H1 (cell line): ENCODE measurements at regions not wholly inside any gene's neighbourhood (a gene's known extent, or its start where the extent isn't known, plus 50 kb on each side); places are given as distances from the start of the nearest gene placed in this dataset.

Source experiments
- ASH2L ChIP-seq: fragments of 200-600, 300-600 bp; sonication (generic); IDR thresholded peaks from one replicate; pipeline ENCODE4 v1.7.1; 2017; ENCODE audit warnings: low read length
- BACH1 ChIP-seq: IDR thresholded peaks from 2 replicates; pipeline ENCODE4 v1.6.1; 2012; ENCODE audit warnings: low read length, improper control_type of control experiment
- BCL11A ChIP-seq, 2 experiments: IDR thresholded peaks; one replicate each; pipeline ENCODE4 v1.6.1; 2011; ENCODE audit warnings: low read depth in 2 of 2, low read length in 2 of 2, mild to moderate bottlenecking in 2 of 2
- CEBPB ChIP-seq: IDR thresholded peaks from 2 replicates; pipeline ENCODE4 v1.6.1; 2012; ENCODE audit warnings: low read depth, low read length
- CREB1 ChIP-seq: IDR thresholded peaks from 2 replicates; pipeline ENCODE4 v1.6.1; 2012; ENCODE audit warnings: inconsistent platforms
- CTCF ChIP-seq, 3 experiments: IDR thresholded peaks; 1 replicate in 2 of 3; 2 replicates in 1 of 3; pipeline versions ENCODE4 v1.5.1 to v1.6.1; 2011; ENCODE audit warnings: low read length in 3 of 3, mild to moderate bottlenecking in 3 of 3, inconsistent platforms in 2 of 3, low read depth in 1 of 3, moderate library complexity in 1 of 3; ENCODE audit not compliant: insufficient read depth in 1 of 3; ENCODE audit errors: control extremely low read depth in 1 of 3
- EGR1 ChIP-seq: IDR thresholded peaks from 2 replicates; pipeline ENCODE4 v1.6.1; 2011; ENCODE audit warnings: low read depth, low read length, borderline replicate concordance
- JUN ChIP-seq: IDR thresholded peaks from 2 replicates; pipeline ENCODE4 v1.6.1; 2011; ENCODE audit warnings: low read depth, mild to moderate bottlenecking, improper control_type of control experiment, low read length
- JUND ChIP-seq: IDR thresholded peaks from 2 replicates; pipeline ENCODE4 v1.6.1; 2011; ENCODE audit warnings: mild to moderate bottlenecking, improper control_type of control experiment, low read length
- MAFK ChIP-seq: IDR thresholded peaks from 2 replicates; pipeline ENCODE4 v1.6.1; 2012; ENCODE audit warnings: low read depth, mild to moderate bottlenecking, improper control_type of control experiment, low read length
- MAX ChIP-seq: IDR thresholded peaks from 2 replicates; pipeline ENCODE4 v1.6.1; 2012; ENCODE audit warnings: inconsistent platforms
- NANOG ChIP-seq: IDR thresholded peaks from 2 replicates; pipeline ENCODE4 v1.6.1; 2011; ENCODE audit warnings: low read length, low read depth, mild to moderate bottlenecking, inconsistent platforms; ENCODE audit not compliant: insufficient read depth, poor library complexity, severe bottlenecking
- NRF1 ChIP-seq: IDR thresholded peaks from 2 replicates; pipeline ENCODE4 v1.6.1; 2011; ENCODE audit warnings: mild to moderate bottlenecking, low read depth, low read length, improper control_type of control experiment
- PHF8 ChIP-seq: fragments of 200-600 bp; sonication (generic); conservative IDR thresholded peaks from 2 replicates; pipeline ENCODE4 v1.7.1; 2012; ENCODE audit warnings: low read depth, mild to moderate bottlenecking, inconsistent platforms, low read length, moderate library complexity
- POLR2A ChIP-seq, 2 experiments: IDR thresholded peaks; 1 replicate in 1 of 2; 2 replicates in 1 of 2; pipeline ENCODE4 v1.6.1; 2011; ENCODE audit warnings: low read depth in 2 of 2, low read length in 2 of 2, mild to moderate bottlenecking in 2 of 2; ENCODE audit errors: control extremely low read depth in 1 of 2
- POLR2AphosphoS5 ChIP-seq: IDR thresholded peaks from 2 replicates; pipeline ENCODE4 v1.6.1; 2011; ENCODE audit warnings: low read depth, low read length
- RBBP5 ChIP-seq: IDR thresholded peaks from 2 replicates; pipeline ENCODE4 v1.7.1; 2012; ENCODE audit warnings: low read depth, mild to moderate bottlenecking, inconsistent platforms, low read length, moderate library complexity, borderline replicate concordance
- RFX5 ChIP-seq: IDR thresholded peaks from 2 replicates; pipeline ENCODE4 v1.6.1; 2011; ENCODE audit warnings: low read depth, low read length, improper control_type of control experiment, borderline replicate concordance
- SIRT6 ChIP-seq: IDR thresholded peaks from one replicate; pipeline ENCODE4 v1.7.1; 2012; ENCODE audit warnings: low read length, inconsistent platforms
- SIX5 ChIP-seq: IDR thresholded peaks from 2 replicates; pipeline ENCODE4 v1.6.1; 2011; ENCODE audit warnings: mild to moderate bottlenecking, low read depth, low read length
- SP2 ChIP-seq: IDR thresholded peaks from 2 replicates; pipeline ENCODE4 v1.6.1; 2012; ENCODE audit warnings: mild to moderate bottlenecking, low read length, inconsistent platforms
- SRF ChIP-seq: IDR thresholded peaks from 2 replicates; pipeline ENCODE4 v1.6.1; 2011; ENCODE audit warnings: mild to moderate bottlenecking, low read depth, low read length, moderate library complexity
- SUZ12 ChIP-seq: fragments of 200-600 bp; sonication (generic); IDR thresholded peaks from 2 replicates; pipeline ENCODE4 v1.6.1; 2012; ENCODE audit warnings: mild to moderate bottlenecking, inconsistent platforms, low read length, moderate library complexity, mixed read lengths
- TAF7 ChIP-seq: optimal IDR thresholded peaks from 2 replicates; pipeline ENCODE3; 2011; ENCODE audit warnings: low read depth, mild to moderate bottlenecking, inconsistent platforms, low read length, moderate library complexity, borderline replicate concordance
- TEAD4 ChIP-seq: IDR thresholded peaks from 2 replicates; pipeline ENCODE4 v1.6.1; 2012; ENCODE audit warnings: low read depth, low read length, inconsistent platforms, mixed read lengths
- YY1 ChIP-seq: IDR thresholded peaks from 2 replicates; pipeline ENCODE4 v1.6.1; 2011; ENCODE audit warnings: low read depth, mild to moderate bottlenecking, low read length
- ZNF274 ChIP-seq: IDR thresholded peaks from 2 replicates; pipeline ENCODE4 v1.7.0; 2012; ENCODE audit warnings: low read length, borderline replicate concordance; ENCODE audit errors: extremely low read depth

GRCh38 chr1:237962985-237963384, 72.3 kb upstream of the ZP4 start (continued):
- TF ChIP-seq SIX5 (no peak), TAF7 (no peak), SP2 (no peak), PHF8 (no peak), CREB1 (no peak), POLR2A (IDR thresholded peaks at IDR 0.05; ENCODE audit: control extremely low read depth in 1 of 2, low read depth in 2 of 2, low read length in 2 of 2) (no peak), JUND (no peak), YY1 (peak; percentile 85), NANOG (no peak), SIRT6 (no peak), RFX5 (no peak), POLR2AphosphoS5 (no peak), SUZ12 (no peak), ASH2L (peak; percentile 71), JUN (no peak), RBBP5 (0 out of 2 replicates have a peak, but pooled peaks have one; percentile 43), NRF1 (no peak), MAX (peak; percentile 78; the same call in 1 of the 2 replicates), ZNF274 (no peak), CTCF (IDR thresholded peaks at IDR 0.05; ENCODE audit: control extremely low read depth in 1 of 3, insufficient read depth in 1 of 3, low read depth in 1 of 3, low read length in 3 of 3) (no peak), SRF (no peak), BACH1 (no peak), TEAD4 (no peak), CEBPB (no peak), MAFK (no peak), EGR1 (no peak), BCL11A (IDR thresholded peaks at IDR 0.05; ENCODE audit: low read depth in 2 of 2, low read length in 2 of 2) (no peak)
